T-helper 1 cell treated with Interleukin-12 subunit alpha and Interleukin-12 subunit beta and Interleukin-4 antibody, amounts not matched to agents 30 μg/mL and 1 μg/mL, for 36 hours (primary cell): ENCODE measurements at regions not wholly inside any gene's neighbourhood (a gene's known extent, or its start where the extent isn't known, plus 50 kb on each side); places are given as distances from the start of the nearest gene placed in this dataset.

Source experiments
- H3K27ac Mint-ChIP-seq: one replicate; pipeline ENCODE4 v1.8.0; 2021; ENCODE audit warnings: mild to moderate bottlenecking, mixed read lengths
- H3K27me3 Mint-ChIP-seq: one replicate; pipeline ENCODE4 v1.8.0; 2021; ENCODE audit warnings: low read depth, mixed read lengths
- H3K36me3 Mint-ChIP-seq: one replicate; pipeline ENCODE4 v1.8.0; 2021; ENCODE audit warnings: low read depth, mixed read lengths
- H3K4me1 Mint-ChIP-seq: one replicate; pipeline ENCODE4 v1.8.0; 2021; ENCODE audit warnings: low read depth, mixed read lengths
- H3K4me3 Mint-ChIP-seq: one replicate; pipeline ENCODE4 v1.8.0; 2021; ENCODE audit warnings: mild to moderate bottlenecking, moderate library complexity, mixed read lengths
- H3K9me3 Mint-ChIP-seq: one replicate; pipeline ENCODE4 v1.8.0; 2021; ENCODE audit warnings: mixed read lengths

GRCh38 chr9:109721001-109721400 lies 59.0 kb upstream of the PALM2AKAP2 start:
- Mint-ChIP-seq H3K27me3 (peaks cover 13% of the 10 kb centered on the region), H3K4me1 (no peaks in the 10 kb centered on the region), H3K9me3 (no peaks in the 10 kb centered on the region), H3K4me3 (no peak overlapping the region), H3K27ac (no peak overlapping the region), H3K36me3 (no peaks in the 10 kb centered on the region)

- Mint-ChIP-seq H3K9me3 (no peaks in the 10 kb centered on the region), H3K4me3 (no peak overlapping the region), H3K27ac (no peak overlapping the region), H3K27me3 (peaks cover 14% of the 10 kb centered on the region), H3K4me1 (no peaks in the 10 kb centered on the region), H3K36me3 (no peaks in the 10 kb centered on the region)
Measured at GRCh38 chr9:109722007-109722406, 58.0 kb upstream of the PALM2AKAP2 start.

DNA sequence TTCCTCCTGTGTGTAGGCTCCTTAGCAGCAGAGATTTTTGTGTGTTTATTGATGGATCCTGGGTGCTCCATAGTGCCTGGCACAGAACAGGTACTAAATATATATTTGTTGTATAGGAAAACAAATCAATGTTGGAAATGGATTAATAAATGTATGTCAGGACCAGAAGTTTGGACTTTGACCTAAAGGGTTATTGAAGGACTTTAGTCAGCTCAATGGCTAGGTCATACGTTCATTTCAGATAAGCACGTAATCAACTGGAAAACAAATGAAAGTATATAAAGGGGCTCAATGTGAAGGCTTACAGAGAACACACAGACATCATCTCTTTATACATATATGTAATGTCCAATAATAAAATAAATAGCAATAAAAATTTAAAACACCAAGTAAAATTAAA lies 56.2 kb upstream of the PALM2AKAP2 start:
- Mint-ChIP-seq H3K4me3 (no peak overlapping the region), H3K9me3 (no peaks in the 10 kb centered on the region), H3K27ac (no peak overlapping the region), H3K27me3 (peaks cover 17% of the 10 kb centered on the region), H3K36me3 (no peaks in the 10 kb centered on the region), H3K4me1 (no peaks in the 10 kb centered on the region)

GRCh38 chr9:109725460-109725859 lies 54.5 kb upstream of the PALM2AKAP2 start:
- Mint-ChIP-seq H3K27ac (no peak overlapping the region), H3K27me3 (peaks cover 23% of the 10 kb centered on the region)

DNA sequence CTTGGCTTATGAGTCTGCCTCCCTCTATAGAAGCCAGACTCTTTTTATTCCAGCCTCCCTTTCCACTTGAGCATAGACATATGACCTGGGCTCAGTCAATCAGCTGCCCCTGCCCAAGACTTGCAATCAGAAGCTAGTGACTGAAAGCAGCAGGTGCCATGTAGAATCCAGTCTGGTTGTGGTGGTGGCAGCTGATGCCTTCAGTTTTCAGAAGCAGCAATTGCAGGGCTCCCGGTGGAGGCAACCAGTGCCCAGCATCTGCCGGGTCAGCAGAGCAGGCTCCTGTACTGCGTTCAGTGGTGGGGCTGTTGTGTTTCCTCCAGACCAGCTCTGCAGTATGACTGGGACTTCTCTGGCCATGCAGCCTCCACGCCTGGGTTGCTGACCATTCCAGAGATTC lies 53.9 kb upstream of the PALM2AKAP2 start:
- Mint-ChIP-seq H3K4me1 (no peaks in the 10 kb centered on the region), H3K36me3 (no peaks in the 10 kb centered on the region), H3K27me3 (peaks cover 28% of the 10 kb centered on the region), H3K9me3 (no peaks in the 10 kb centered on the region), H3K27ac (no peak overlapping the region), H3K4me3 (no peak overlapping the region)

More at GRCh38 chr9:109725460-109725859, 54.5 kb upstream of the PALM2AKAP2 start:
- Mint-ChIP-seq H3K9me3 (no peaks in the 10 kb centered on the region), H3K4me1 (no peaks in the 10 kb centered on the region), H3K36me3 (no peaks in the 10 kb centered on the region), H3K4me3 (no peak overlapping the region)

- no peak overlapping the region for H3K4me3 Mint-ChIP-seq
Measured at GRCh38 chr9:109728686-109729300, 51.2 kb upstream of the PALM2AKAP2 start.

GRCh38 chr9:109729513-109729912 lies 50.5 kb upstream of the PALM2AKAP2 start:
- Mint-ChIP-seq H3K36me3 (no peaks in the 10 kb centered on the region), H3K4me3 (no peak overlapping the region), H3K9me3 (no peaks in the 10 kb centered on the region), H3K4me1 (peaks cover 12% of the 10 kb centered on the region), H3K27ac (no peak overlapping the region), H3K27me3 (peaks cover 30% of the 10 kb centered on the region)

More at GRCh38 chr9:109728686-109729300, 51.2 kb upstream of the PALM2AKAP2 start:
- Mint-ChIP-seq H3K36me3 (no peaks in the 10 kb centered on the region), H3K9me3 (no peaks in the 10 kb centered on the region), H3K4me1 (peaks cover 8% of the 10 kb centered on the region), H3K27ac (no peak overlapping the region), H3K27me3 (peaks cover 30% of the 10 kb centered on the region)
